Stimulated activated memory B cell treated with anti-CD40 and anti-IgM and Interleukin-4, amounts not matched to agents 10 μg/mL and 1 μg/mL and 100 μg/mL, for 72 hours (primary cell): ENCODE measurements at regions not wholly inside any gene's neighbourhood (a gene's known extent, or its start where the extent isn't known, plus 50 kb on each side); places are given as distances from the start of the nearest gene placed in this dataset.
"Not testable (repeated sequence)": the region's sequence is repeated elsewhere in the genome, so short reads cannot be mapped to it uniquely, and the experiment has no call there.

Experiments
- ATAC-seq: fragments of 150-1000 bp; cut with Tn5 transposase; 2 replicates; pipeline ENCODE4 v1.10.0; 2021
- H3K27ac Mint-ChIP-seq: one replicate; pipeline ENCODE4 v1.8.0; 2022; ENCODE audit warnings: mild to moderate bottlenecking, mixed read lengths
- H3K27me3 Mint-ChIP-seq: one replicate; pipeline ENCODE4 v1.8.0; 2022; ENCODE audit warnings: mixed read lengths
- H3K36me3 Mint-ChIP-seq: one replicate; pipeline ENCODE4 v1.8.0; 2022; ENCODE audit warnings: mixed read lengths
- H3K4me1 Mint-ChIP-seq: one replicate; pipeline ENCODE4 v1.8.0; 2022; ENCODE audit warnings: mixed read lengths
- H3K4me3 Mint-ChIP-seq: one replicate; pipeline ENCODE4 v1.8.0; 2022; ENCODE audit warnings: mild to moderate bottlenecking, moderate library complexity, mixed read lengths
- H3K9me3 Mint-ChIP-seq: one replicate; pipeline ENCODE4 v1.8.0; 2022; ENCODE audit warnings: mixed read lengths

GRCh38 chr3:138890555-138891187, 55.9 kb upstream of the PIK3CB start:
- H3K27me3 Mint-ChIP-seq = peaks cover 7% of the 10 kb centered on the region
- peak overlapping the region; percentile 12 for H3K4me3 Mint-ChIP-seq
- peak; percentile 89 for ATAC-seq
- no peaks in the 10 kb centered on the region for H3K9me3 Mint-ChIP-seq
- peak overlapping the region; percentile 89 for H3K27ac Mint-ChIP-seq
- peaks cover 13% of the 10 kb centered on the region for H3K4me1 Mint-ChIP-seq
- no peaks in the 10 kb centered on the region for H3K36me3 Mint-ChIP-seq

- Mint-ChIP-seq H3K27me3 (peaks cover 7% of the 10 kb centered on the region), H3K9me3 (no peaks in the 10 kb centered on the region), H3K4me3 (no peak overlapping the region), H3K27ac (peak overlapping the region; percentile 89), H3K4me1 (peaks cover 13% of the 10 kb centered on the region), H3K36me3 (no peaks in the 10 kb centered on the region)
- ATAC-seq = no peak
These were observed 55.1 kb upstream of the PIK3CB start for GRCh38 chr3:138889792-138890191.

- peak; percentile 78 for ATAC-seq
- H3K4me3 Mint-ChIP-seq = no peak overlapping the region
- H3K36me3 Mint-ChIP-seq = no peaks in the 10 kb centered on the region
- peak overlapping the region; percentile 42 for H3K27ac Mint-ChIP-seq
- peaks cover 13% of the 10 kb centered on the region for H3K4me1 Mint-ChIP-seq
- H3K27me3 Mint-ChIP-seq = peaks cover 7% of the 10 kb centered on the region
- no peaks in the 10 kb centered on the region for H3K9me3 Mint-ChIP-seq
These were observed 53.8 kb upstream of the PIK3CB start for GRCh38 chr3:138888560-138888959.

- not testable (repeated sequence) for ATAC-seq, H3K4me3 Mint-ChIP-seq, H3K27ac Mint-ChIP-seq, H3K27me3 Mint-ChIP-seq, H3K9me3 Mint-ChIP-seq, H3K36me3 Mint-ChIP-seq
- peaks cover 12% of the 10 kb centered on the region for H3K4me1 Mint-ChIP-seq
These were observed 51.4 kb upstream of the PIK3CB start for GRCh38 chr3:138886096-138886495.
